Esophagus squamous epithelium (tissue), 5 donors: ENCODE measurements at regions not wholly inside any gene's neighbourhood (a gene's known extent, or its start where the extent isn't known, plus 50 kb on each side); places are given as distances from the start of the nearest gene placed in this dataset.

Experiments
- DNase-seq: peaks from one replicate; lab custom pipeline; 2025; lab: John Stamatoyannopoulos, UW
- H3K27ac ChIP-seq, 4 donors: fragments of 200-600 bp; sonication (generic); one replicate each; pipeline ENCODE4 v1.5.1; 2016 to 2019; ENCODE audit warnings: mild to moderate bottlenecking in 1 of 4
- H3K27me3 ChIP-seq, 4 donors: fragments of 200-600 bp; sonication (generic); 1 replicate in 3 of 4; 2 replicates in 1 of 4; pipeline versions ENCODE4 v1.5.1 to v1.6.0; 2017 to 2021; ENCODE audit warnings: antibody characterized with exemption in 1 of 4
- H3K36me3 ChIP-seq, 3 donors: fragments of 200-600 bp; sonication (generic); one replicate each; pipeline ENCODE4 v1.5.1; 2016 to 2019
- H3K4me1 ChIP-seq, 3 donors: fragments of 200-600 bp; sonication (generic); one replicate each; pipeline ENCODE4 v1.5.1; 2017 to 2019
- H3K4me3 ChIP-seq, 4 donors: fragments of 200-600 bp; sonication (generic); 1 replicate in 3 of 4; 2 replicates in 1 of 4; pipeline ENCODE4 v1.5.1; 2016 to 2019; ENCODE audit warnings: mild to moderate bottlenecking in 2 of 4, moderate library complexity in 1 of 4
- H3K9me3 ChIP-seq, 3 donors: fragments of 200-600 bp; sonication (generic); one replicate each; pipeline ENCODE4 v1.5.1; 2016 to 2019
- POLR2A ChIP-seq, 4 donors: fragments of 450-650 bp; IDR thresholded peaks; one replicate each; pipeline ENCODE4 v1.6.1; 2017; ENCODE audit warnings: antibody characterized with exemption in 4 of 4, mild to moderate bottlenecking in 4 of 4, moderate library complexity in 3 of 4
- WGBS, 2 donors: methylation state at CpG; one replicate each; pipeline ENCODE4 v1.1.5; 2018; 5-methylcytosine and 5-hydroxymethylcytosine counted together
- intact Hi-C: fragments of 100-400 bp; cut with DNase I; formaldehyde crosslinking; loops from one replicate; pipeline ENCODE4 v1.15.0; 2022
- TF ChIP-seq, protein P1 (sequence below), 6 experiments: fragments of 450-650 bp in 4 of 6; fragments of 200-600 bp in 2 of 6; sonication (generic) in 2 of 6; IDR thresholded peaks; one replicate each; pipeline ENCODE4 v1.5.1; 2016 to 2019; ENCODE audit warnings: antibody characterized with exemption in 6 of 6, mild to moderate bottlenecking in 4 of 6, moderate library complexity in 4 of 6
- donor health status: DM: yes; HTN: yes; CAD: no.

DNA sequence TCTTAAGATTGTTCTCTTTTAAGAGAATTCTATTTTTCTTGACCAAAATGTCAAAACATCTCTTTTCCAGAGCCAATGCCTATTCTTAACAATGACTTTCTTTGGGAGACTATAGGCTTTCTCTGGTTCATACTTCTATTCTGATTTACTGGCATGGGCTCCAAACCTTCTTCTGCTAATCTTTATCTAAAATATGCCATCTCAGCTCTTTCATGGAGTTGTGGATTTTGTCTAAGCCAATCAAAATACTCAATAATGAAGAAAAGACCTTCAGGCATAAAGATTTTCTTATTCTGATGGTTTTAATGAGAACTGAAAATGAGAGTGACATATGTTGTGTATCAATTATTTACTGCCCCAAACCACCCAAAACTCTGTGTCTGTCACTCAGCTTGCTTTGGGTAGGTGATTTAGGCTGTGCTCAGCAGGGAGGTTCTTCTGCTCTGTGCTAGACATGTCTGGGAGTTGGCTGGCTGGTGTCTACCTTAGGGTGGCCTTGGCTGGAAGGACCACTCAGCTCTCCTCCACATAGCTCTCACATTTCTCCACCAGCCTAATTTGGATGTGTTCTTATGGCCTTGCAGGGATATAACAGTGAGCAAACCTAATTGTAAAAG is 270.8 kb downstream of the PRDM2 start:
- Histone ChIP-seq H3K27ac (no peak overlapping the region), H3K9me3 (peaks cover 0 to 13% (median 4%) of the 10 kb centered on the region in 3 donors), H3K4me1 (peaks cover 0 to 4% (median 0%) of the 10 kb centered on the region in 3 donors), H3K27me3 (peaks cover 0 to 35% (median 0%) of the 10 kb centered on the region in 4 donors), H3K4me3 (no peak overlapping the region), H3K36me3 (no peaks in the 10 kb centered on the region)
- TF ChIP-seq, protein P1, sequence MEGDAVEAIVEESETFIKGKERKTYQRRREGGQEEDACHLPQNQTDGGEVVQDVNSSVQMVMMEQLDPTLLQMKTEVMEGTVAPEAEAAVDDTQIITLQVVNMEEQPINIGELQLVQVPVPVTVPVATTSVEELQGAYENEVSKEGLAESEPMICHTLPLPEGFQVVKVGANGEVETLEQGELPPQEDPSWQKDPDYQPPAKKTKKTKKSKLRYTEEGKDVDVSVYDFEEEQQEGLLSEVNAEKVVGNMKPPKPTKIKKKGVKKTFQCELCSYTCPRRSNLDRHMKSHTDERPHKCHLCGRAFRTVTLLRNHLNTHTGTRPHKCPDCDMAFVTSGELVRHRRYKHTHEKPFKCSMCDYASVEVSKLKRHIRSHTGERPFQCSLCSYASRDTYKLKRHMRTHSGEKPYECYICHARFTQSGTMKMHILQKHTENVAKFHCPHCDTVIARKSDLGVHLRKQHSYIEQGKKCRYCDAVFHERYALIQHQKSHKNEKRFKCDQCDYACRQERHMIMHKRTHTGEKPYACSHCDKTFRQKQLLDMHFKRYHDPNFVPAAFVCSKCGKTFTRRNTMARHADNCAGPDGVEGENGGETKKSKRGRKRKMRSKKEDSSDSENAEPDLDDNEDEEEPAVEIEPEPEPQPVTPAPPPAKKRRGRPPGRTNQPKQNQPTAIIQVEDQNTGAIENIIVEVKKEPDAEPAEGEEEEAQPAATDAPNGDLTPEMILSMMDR (IDR thresholded peaks at IDR 0.05), result no peak
- intact Hi-C loops, result no loop called here
- DNase-seq, result no peak

DNA sequence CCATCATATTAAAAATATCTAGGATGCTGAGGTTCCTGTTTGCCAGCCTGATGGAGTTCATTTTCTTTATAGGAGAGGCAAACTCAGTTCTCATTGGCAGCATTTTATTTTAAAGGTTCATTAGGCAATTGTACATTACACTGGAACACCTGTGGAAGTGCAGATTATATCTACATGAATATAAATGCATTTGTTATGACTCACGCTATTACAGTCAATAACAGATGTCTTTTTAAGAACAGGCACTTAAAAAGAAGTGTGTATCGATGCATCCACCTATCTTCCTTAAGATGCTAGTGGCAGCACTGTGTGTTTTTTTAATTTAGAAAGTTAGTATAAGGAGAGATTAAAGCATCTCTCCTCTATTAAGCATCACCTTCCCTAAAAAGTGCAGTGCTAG is 276.5 kb downstream of the PRDM2 start:
- Histone ChIP-seq H3K9me3 (no peaks in the 10 kb centered on the region), H3K27ac (no peak overlapping the region), H3K4me3 (no peak overlapping the region), H3K27me3 (peaks cover 0 to 9% (median 0%) of the 10 kb centered on the region in 4 donors), H3K36me3 (no peaks in the 10 kb centered on the region), H3K4me1 (no peaks in the 10 kb centered on the region)
- DNase-seq, result no peak
- TF ChIP-seq, protein P1 (IDR thresholded peaks at IDR 0.05), result no peak
- TF ChIP-seq POLR2A (IDR thresholded peaks at IDR 0.05), result no peak
- 40 to 43% methylated on average over 2 of the region's 2 CpGs for WGBS, 2 donors
- intact Hi-C loops, result no loop called here

DNA sequence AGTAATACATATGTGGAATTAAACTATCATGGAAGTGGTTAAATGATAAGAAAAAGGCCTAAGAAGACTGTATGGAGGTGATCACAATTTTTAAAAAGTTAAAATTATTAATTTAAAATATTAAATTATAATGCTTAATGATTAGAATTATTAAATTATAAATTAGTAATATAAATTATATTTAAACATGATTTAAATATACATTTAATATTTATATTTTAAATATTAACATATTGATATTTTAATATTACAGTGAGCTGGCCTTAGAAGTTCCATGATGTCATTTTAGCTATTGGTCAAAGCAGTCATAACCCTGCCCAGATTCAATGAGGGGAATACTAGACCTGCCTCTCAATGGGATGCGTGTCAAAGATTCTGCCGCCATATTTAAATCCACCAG is 281.2 kb downstream of the PRDM2 start:
- no peak overlapping the region for H3K27ac ChIP-seq
- intact Hi-C loops, result no loop called here
- no peaks in the 10 kb centered on the region for H3K4me1 ChIP-seq
- DNase-seq, result no peak
- WGBS, 2 donors, result 93 to 97% methylated on average over 2 of the region's 2 CpGs
- H3K4me3 ChIP-seq, result no peak overlapping the region
- H3K27me3 ChIP-seq, result no peaks in the 10 kb centered on the region
- TF ChIP-seq, protein P1 (IDR thresholded peaks at IDR 0.05), result no peak
- no peak for TF ChIP-seq POLR2A (IDR thresholded peaks at IDR 0.05)
- H3K36me3 ChIP-seq, result no peaks in the 10 kb centered on the region
- H3K9me3 ChIP-seq, result no peaks in the 10 kb centered on the region

DNA sequence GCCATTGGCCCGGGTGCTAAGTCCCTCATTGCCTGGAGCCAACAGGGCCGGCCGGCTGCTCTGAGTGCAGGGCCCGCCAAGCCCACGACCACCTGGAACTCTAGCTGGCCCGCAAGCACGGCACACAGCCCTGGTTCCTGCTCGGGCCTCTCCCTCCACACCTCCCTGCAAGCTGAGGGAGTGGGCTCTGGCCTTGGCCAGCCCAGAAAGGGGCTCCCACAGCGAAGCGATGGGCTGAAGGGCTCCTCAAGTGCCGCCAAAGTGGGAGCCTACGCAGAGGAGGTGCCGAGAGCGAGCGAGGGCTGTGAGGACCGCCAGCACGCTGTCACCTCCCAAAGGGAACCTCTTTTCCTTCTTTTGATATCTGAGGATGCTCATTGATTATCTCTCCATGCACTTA is 283.4 kb downstream of the PRDM2 start:
- H3K4me3 ChIP-seq, result no peak overlapping the region
- 94 to 96% methylated on average over 7 to 8 of the region's 17 CpGs for WGBS, 2 donors
- H3K4me1 ChIP-seq, result no peaks in the 10 kb centered on the region
- no peak overlapping the region for H3K27ac ChIP-seq
- H3K9me3 ChIP-seq, result no peaks in the 10 kb centered on the region
- intact Hi-C loops, result no loop called here
- H3K27me3 ChIP-seq, result peaks cover 0 to 3% (median 0%) of the 10 kb centered on the region in 4 donors
- TF ChIP-seq POLR2A (IDR thresholded peaks at IDR 0.05), result no peak
- TF ChIP-seq, protein P1 (IDR thresholded peaks at IDR 0.05), result no peak
- no peak for DNase-seq
- H3K36me3 ChIP-seq, result no peaks in the 10 kb centered on the region

DNA sequence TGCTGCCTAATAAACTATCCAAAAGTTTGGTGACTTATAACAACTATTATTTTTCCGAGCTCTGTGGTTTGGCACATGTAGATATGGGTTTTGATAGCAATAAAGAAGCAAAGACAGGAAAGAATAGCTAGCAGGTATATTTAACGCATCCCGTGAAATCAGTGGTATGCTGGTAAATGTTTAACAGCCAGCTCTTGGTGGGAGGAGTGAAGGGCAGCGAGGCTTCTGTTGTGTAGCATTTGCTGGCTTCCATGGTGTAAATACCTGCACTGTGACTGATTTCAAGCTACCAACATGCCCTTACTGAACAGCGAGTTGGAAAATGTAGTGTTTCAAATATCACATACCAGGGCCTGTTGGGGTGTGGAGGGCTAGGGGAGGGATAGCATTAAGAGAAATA is 291.0 kb downstream of the PRDM2 start:
- H3K27ac ChIP-seq, result no peak overlapping the region
- 64% methylated on average over 5 of the region's 5 CpGs for WGBS, 2 donors
- no peaks in the 10 kb centered on the region for H3K4me1 ChIP-seq
- no peak for DNase-seq
- H3K9me3 ChIP-seq, result no peaks in the 10 kb centered on the region
- H3K4me3 ChIP-seq, result no peak overlapping the region
- H3K27me3 ChIP-seq, result peaks cover 0 to 23% (median 0%) of the 10 kb centered on the region in 4 donors
- H3K36me3 ChIP-seq, result no peaks in the 10 kb centered on the region
- TF ChIP-seq POLR2A (IDR thresholded peaks at IDR 0.05), result no peak
- TF ChIP-seq, protein P1 (IDR thresholded peaks at IDR 0.05), result no peak
- intact Hi-C loops, result no loop called here
